ENCODE measurements at regions not wholly inside any gene's neighbourhood (a gene's known extent, or its start where the extent isn't known, plus 50 kb on each side); places are given as distances from the start of the nearest gene placed in this dataset.

DNA sequence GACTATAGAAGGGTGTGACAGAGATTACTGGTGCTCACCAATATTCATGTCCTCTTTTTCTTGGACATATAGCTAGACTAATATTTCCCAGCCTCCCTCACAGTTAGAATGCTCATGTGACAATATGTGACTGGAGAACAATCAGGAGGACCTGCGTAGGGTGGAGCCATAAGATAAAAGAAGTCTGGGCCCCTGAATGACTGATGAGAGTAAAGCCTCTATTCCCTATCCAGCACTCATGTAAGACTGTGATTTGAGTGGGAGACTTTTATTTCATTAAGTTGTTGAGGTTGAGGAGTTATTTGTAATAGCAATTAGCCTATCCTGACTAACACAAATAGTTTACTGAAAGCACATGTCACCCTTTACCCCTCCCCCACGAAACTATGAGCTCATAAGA is 1247.1 kb upstream of the TENM4 start:
- TF ChIP-seq USF1 (IDR thresholded peaks at IDR 0.05): no peak
- TF ChIP-seq ZBTB7A (IDR thresholded peaks at IDR 0.05; ENCODE audit: low read depth): no peak
- TF ChIP-seq YY1 (IDR thresholded peaks at IDR 0.05; ENCODE audit: low read depth): no peak
- TF ChIP-seq, protein P1, sequence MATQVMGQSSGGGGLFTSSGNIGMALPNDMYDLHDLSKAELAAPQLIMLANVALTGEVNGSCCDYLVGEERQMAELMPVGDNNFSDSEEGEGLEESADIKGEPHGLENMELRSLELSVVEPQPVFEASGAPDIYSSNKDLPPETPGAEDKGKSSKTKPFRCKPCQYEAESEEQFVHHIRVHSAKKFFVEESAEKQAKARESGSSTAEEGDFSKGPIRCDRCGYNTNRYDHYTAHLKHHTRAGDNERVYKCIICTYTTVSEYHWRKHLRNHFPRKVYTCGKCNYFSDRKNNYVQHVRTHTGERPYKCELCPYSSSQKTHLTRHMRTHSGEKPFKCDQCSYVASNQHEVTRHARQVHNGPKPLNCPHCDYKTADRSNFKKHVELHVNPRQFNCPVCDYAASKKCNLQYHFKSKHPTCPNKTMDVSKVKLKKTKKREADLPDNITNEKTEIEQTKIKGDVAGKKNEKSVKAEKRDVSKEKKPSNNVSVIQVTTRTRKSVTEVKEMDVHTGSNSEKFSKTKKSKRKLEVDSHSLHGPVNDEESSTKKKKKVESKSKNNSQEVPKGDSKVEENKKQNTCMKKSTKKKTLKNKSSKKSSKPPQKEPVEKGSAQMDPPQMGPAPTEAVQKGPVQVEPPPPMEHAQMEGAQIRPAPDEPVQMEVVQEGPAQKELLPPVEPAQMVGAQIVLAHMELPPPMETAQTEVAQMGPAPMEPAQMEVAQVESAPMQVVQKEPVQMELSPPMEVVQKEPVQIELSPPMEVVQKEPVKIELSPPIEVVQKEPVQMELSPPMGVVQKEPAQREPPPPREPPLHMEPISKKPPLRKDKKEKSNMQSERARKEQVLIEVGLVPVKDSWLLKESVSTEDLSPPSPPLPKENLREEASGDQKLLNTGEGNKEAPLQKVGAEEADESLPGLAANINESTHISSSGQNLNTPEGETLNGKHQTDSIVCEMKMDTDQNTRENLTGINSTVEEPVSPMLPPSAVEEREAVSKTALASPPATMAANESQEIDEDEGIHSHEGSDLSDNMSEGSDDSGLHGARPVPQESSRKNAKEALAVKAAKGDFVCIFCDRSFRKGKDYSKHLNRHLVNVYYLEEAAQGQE (IDR thresholded peaks at IDR 0.05; ENCODE audit: low read depth): no peak
- no peak for TF ChIP-seq TEAD4 (IDR thresholded peaks at IDR 0.05)
- no peak for TF ChIP-seq FOXM1 (IDR thresholded peaks at IDR 0.05; ENCODE audit: borderline replicate concordance, low read depth)

DNA sequence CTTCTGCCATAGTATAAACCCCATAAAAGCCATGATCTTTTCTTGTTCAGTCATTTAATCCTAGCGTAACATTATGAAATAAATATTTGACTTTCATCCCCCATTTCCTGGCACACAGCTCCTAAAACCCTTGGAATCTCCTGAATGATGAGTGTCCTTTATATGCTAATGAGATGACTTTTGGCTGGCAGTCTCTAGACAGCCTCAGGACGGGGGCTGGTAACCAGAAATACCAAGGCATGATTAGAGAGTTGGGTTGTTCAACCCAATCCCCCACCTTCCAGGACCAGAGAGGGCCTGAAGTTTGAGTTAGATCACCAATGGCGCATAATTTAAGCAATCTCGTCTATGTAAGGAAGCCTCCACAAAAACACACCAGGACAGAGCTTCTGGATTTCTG is 1246.1 kb upstream of the TENM4 start:
- TF ChIP-seq CEBPB (IDR thresholded peaks at IDR 0.05): no peak
- TF ChIP-seq RAD21 (IDR thresholded peaks at IDR 0.05; ENCODE audit: low read depth): no peak
- TF ChIP-seq MAX (IDR thresholded peaks at IDR 0.05): no peak
- TF ChIP-seq ZBTB7A (IDR thresholded peaks at IDR 0.05; ENCODE audit: low read depth): no peak
- no peak for TF ChIP-seq YY1 (IDR thresholded peaks at IDR 0.05; ENCODE audit: low read depth)
- TF ChIP-seq FOXM1 (IDR thresholded peaks at IDR 0.05; ENCODE audit: borderline replicate concordance, low read depth): no peak
- no peak for TF ChIP-seq NFIC (IDR thresholded peaks at IDR 0.05)
- TF ChIP-seq EP300 (IDR thresholded peaks at IDR 0.05; ENCODE audit: borderline replicate concordance): no peak
- no peak for TF ChIP-seq USF1 (IDR thresholded peaks at IDR 0.05)
- TF ChIP-seq, protein P1 (IDR thresholded peaks at IDR 0.05; ENCODE audit: low read depth): no peak
- no peak for TF ChIP-seq EGR1 (IDR thresholded peaks at IDR 0.05)
- no peak for TF ChIP-seq CREB1 (IDR thresholded peaks at IDR 0.05; ENCODE audit: low read depth)
- no peak for TF ChIP-seq TAF1 (IDR thresholded peaks at IDR 0.05; ENCODE audit: low read depth)

DNA sequence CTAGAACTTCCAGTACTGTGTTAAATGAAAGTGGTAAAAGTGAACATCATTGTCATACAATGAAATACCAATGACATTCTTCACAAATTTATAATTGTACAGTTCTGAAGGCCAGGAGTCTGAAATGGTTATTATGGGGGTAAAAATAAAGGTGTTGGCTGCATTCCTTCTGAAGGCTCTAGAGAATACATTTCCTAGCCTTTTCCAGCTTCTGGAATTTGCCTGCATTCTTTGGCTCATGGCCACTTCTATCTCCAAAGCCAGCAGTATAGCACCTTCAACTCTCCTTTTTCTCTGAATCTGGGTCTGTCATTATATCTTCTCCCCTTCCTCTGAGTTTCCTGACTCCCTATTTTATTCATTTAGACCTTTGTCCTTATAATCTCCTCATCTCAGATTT is 1232.7 kb upstream of the TENM4 start:
- TF ChIP-seq ZBTB7A (IDR thresholded peaks at IDR 0.05; ENCODE audit: low read depth) (no peak), CREB1 (IDR thresholded peaks at IDR 0.05; ENCODE audit: low read depth) (no peak), EP300 (IDR thresholded peaks at IDR 0.05; ENCODE audit: borderline replicate concordance) (no peak), CEBPB (IDR thresholded peaks at IDR 0.05) (no peak), TCF12 (IDR thresholded peaks at IDR 0.05; ENCODE audit: low read depth) (no peak), TEAD4 (IDR thresholded peaks at IDR 0.05) (no peak), YY1 (IDR thresholded peaks at IDR 0.05; ENCODE audit: low read depth) (no peak), RAD21 (IDR thresholded peaks at IDR 0.05; ENCODE audit: low read depth) (no peak), FOXM1 (IDR thresholded peaks at IDR 0.05; ENCODE audit: borderline replicate concordance, low read depth) (no peak), NFIC (IDR thresholded peaks at IDR 0.05) (no peak), MAX (IDR thresholded peaks at IDR 0.05) (no peak), USF1 (IDR thresholded peaks at IDR 0.05) (no peak), TAF1 (IDR thresholded peaks at IDR 0.05; ENCODE audit: low read depth) (no peak)
- TF ChIP-seq, protein P1 (IDR thresholded peaks at IDR 0.05; ENCODE audit: low read depth): no peak

DNA sequence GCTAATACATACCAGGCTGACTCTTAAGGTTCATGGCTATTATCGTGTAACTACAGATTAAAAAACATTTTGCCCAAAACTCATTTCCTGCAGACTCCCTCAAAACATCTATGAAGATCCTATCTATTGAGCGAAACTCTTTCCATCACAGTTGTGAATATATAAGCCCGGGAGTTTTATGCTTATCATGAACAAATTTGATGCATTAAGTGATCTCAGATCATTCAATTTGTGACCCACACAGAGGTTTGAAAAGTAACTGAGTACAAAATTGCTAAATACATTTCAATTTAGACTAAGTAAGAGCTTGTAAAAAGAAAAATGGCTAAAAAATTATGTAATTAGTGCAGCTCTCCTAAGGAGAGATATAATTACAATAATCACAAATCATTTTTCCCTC is 1228.8 kb upstream of the TENM4 start:
- no peak for TF ChIP-seq USF1 (IDR thresholded peaks at IDR 0.05)
- TF ChIP-seq, protein P1 (IDR thresholded peaks at IDR 0.05; ENCODE audit: low read depth): no peak

Data from Ishikawa (cell line).